Adrenal gland (tissue), 5 donors: ENCODE measurements at regions not wholly inside any gene's neighbourhood (a gene's known extent, or its start where the extent isn't known, plus 50 kb on each side); places are given as distances from the start of the nearest gene placed in this dataset.

Source experiments
- CTCF ChIP-seq, 6 experiments: fragments of 450-650 bp in 4 of 6; fragments of 200-600 bp in 2 of 6; sonication (generic) in 1 of 6; IDR thresholded peaks; 1 replicate in 5 of 6; 2 replicates in 1 of 6; pipeline versions ENCODE4 v1.5.1 to v1.8.0; 2016 to 2021; ENCODE audit warnings: antibody characterized with exemption in 6 of 6, mild to moderate bottlenecking in 2 of 6, moderate library complexity in 1 of 6
- POLR2A ChIP-seq, 2 donors: fragments of 450-650 bp; IDR thresholded peaks; one replicate each; pipeline ENCODE4 v1.6.1; 2017; ENCODE audit warnings: antibody characterized with exemption in 2 of 2, mild to moderate bottlenecking in 2 of 2, moderate library complexity in 1 of 2
- donor health status: DM: no; HTN: no; CAD: no.

- no peak for TF ChIP-seq CTCF (IDR thresholded peaks at IDR 0.05)
- TF ChIP-seq POLR2A (IDR thresholded peaks at IDR 0.05) = no peak
Measured at GRCh38 chr6:170175644-170176135, 115.2 kb downstream of the DLL1 start.
